RPMI8226 (cell line): ENCODE measurements at regions not wholly inside any gene's neighbourhood (a gene's known extent, or its start where the extent isn't known, plus 50 kb on each side); places are given as distances from the start of the nearest gene placed in this dataset.
"Not testable (repeated sequence)": the region's sequence is repeated elsewhere in the genome, so short reads cannot be mapped to it uniquely, and the experiment has no call there.

Experiments used
- DNase-seq: peaks from one replicate; pipeline ENCODE4 v3.0.0-alpha.2; 2015

- DNase-seq, result no peak
Observed at GRCh38 chr12:67852701-67853100, 136.5 kb upstream of the IFNG-AS1 start.

GRCh38 chr12:67853204-67853603 lies 136.0 kb upstream of the IFNG-AS1 start:
- DNase-seq, result no peak

- no peak for DNase-seq
Observed at GRCh38 chr12:67854351-67854750, 134.9 kb upstream of the IFNG-AS1 start.

GRCh38 chr12:67855103-67855502 lies 134.1 kb upstream of the IFNG-AS1 start:
- no peak for DNase-seq

- no peak for DNase-seq
Observed at GRCh38 chr12:67871231-67871630, 118.0 kb upstream of the IFNG-AS1 start.

GRCh38 chr12:67873355-67873754 lies 115.9 kb upstream of the IFNG-AS1 start:
- no peak for DNase-seq

GRCh38 chr12:67876305-67876915 lies 112.8 kb upstream of the IFNG-AS1 start:
- no peak for DNase-seq

- no peak for DNase-seq
Observed at GRCh38 chr12:67877727-67878126, 111.5 kb upstream of the IFNG-AS1 start.

- DNase-seq, result no peak
Observed at GRCh38 chr12:67879937-67880336, 109.3 kb upstream of the IFNG-AS1 start.

- no peak for DNase-seq
Observed at GRCh38 chr12:67881565-67881964, 107.7 kb upstream of the IFNG-AS1 start.

- DNase-seq, result no peak
Observed at GRCh38 chr12:67884596-67884995, 104.7 kb upstream of the IFNG-AS1 start.

- no peak for DNase-seq
Observed at GRCh38 chr12:67885375-67886169, 103.7 kb upstream of the IFNG-AS1 start.

- no peak for DNase-seq
Observed at GRCh38 chr12:67887065-67887464, 102.2 kb upstream of the IFNG-AS1 start.

GRCh38 chr12:67889931-67890330 lies 99.3 kb upstream of the IFNG-AS1 start:
- no peak for DNase-seq

- no peak for DNase-seq
Observed at GRCh38 chr12:67890726-67891258, 98.5 kb upstream of the IFNG-AS1 start.

- no peak for DNase-seq
Observed at GRCh38 chr12:67891596-67891995, 97.7 kb upstream of the IFNG-AS1 start.

GRCh38 chr12:67892259-67893021 lies 96.8 kb upstream of the IFNG-AS1 start:
- no peak for DNase-seq

GRCh38 chr12:67893022-67893580 lies 96.1 kb upstream of the IFNG-AS1 start:
- no peak for DNase-seq

GRCh38 chr12:67900418-67900817 lies 88.8 kb upstream of the IFNG-AS1 start:
- not testable (repeated sequence) for DNase-seq

- no peak for DNase-seq
Observed at GRCh38 chr12:67909091-67909531, 80.1 kb upstream of the IFNG-AS1 start.

- no peak for DNase-seq
Observed at GRCh38 chr12:67909681-67910080, 79.6 kb upstream of the IFNG-AS1 start.

GRCh38 chr12:67910360-67911274 lies 78.6 kb upstream of the IFNG-AS1 start:
- DNase-seq, result no peak
